CD4-positive, alpha-beta T cell (primary cell): ENCODE measurements at regions not wholly inside any gene's neighbourhood (a gene's known extent, or its start where the extent isn't known, plus 50 kb on each side); places are given as distances from the start of the nearest gene placed in this dataset.
"Not testable (repeated sequence)": the region's sequence is repeated elsewhere in the genome, so short reads cannot be mapped to it uniquely, and the experiment has no call there.

Experiments used
- ATAC-seq: fragments of 200-7000 bp; cut with Tn5 transposase; one replicate; pipeline ENCODE4 v1.10.0; 2022; ENCODE audit warnings: mild to moderate bottlenecking; ENCODE audit not compliant: poor library complexity
- CTCF ChIA-PET: fragments of 350-600 bp; sonication (Branson Sonifier 250); formaldehyde crosslinking; loops from one replicate; lab custom pipeline; 2021; ENCODE audit warnings: antibody characterized with exemption, inconsistent platforms; lab: Charles Lee
- POLR2A ChIA-PET: fragments of 350-600 bp; sonication (Branson Sonifier 250); formaldehyde crosslinking; loops from one replicate; lab custom pipeline; 2021; ENCODE audit warnings: antibody characterized with exemption, inconsistent platforms; lab: Charles Lee
- DNase-seq, 14 experiments: peaks; one replicate each; pipeline ENCODE4 v3.0.0-alpha.2; 2013 to 2020; ENCODE audit warnings: mixed read lengths in 2 of 14
- H3K27ac ChIP-seq, 2 donors: one replicate each; pipeline versions ENCODE4 v1.5.1 to v1.7.0; 2013; ENCODE audit warnings: low read length in 2 of 2, low read depth in 1 of 2, mild to moderate bottlenecking in 1 of 2
- H3K27me3 ChIP-seq, 2 experiments: 1 replicate in 1 of 2; 2 replicates in 1 of 2; pipeline versions ENCODE4 v1.6.1 to v1.7.0; 2013; ENCODE audit warnings: low read length in 2 of 2, control low read depth in 1 of 2, mild to moderate bottlenecking in 1 of 2, moderate library complexity in 1 of 2; ENCODE audit not compliant: insufficient read depth in 2 of 2, control insufficient read depth in 1 of 2
- H3K36me3 ChIP-seq: one replicate; pipeline ENCODE4 v1.6.1; 2013; ENCODE audit warnings: low read length, control low read depth; ENCODE audit not compliant: insufficient read depth
- H3K4me1 ChIP-seq: one replicate; pipeline ENCODE4 v1.6.1; 2013; ENCODE audit warnings: low read length, control low read depth; ENCODE audit not compliant: insufficient read depth
- H3K4me3 ChIP-seq: one replicate; pipeline ENCODE4 v1.5.1; 2013; ENCODE audit warnings: mild to moderate bottlenecking, low read length, moderate library complexity
- H3K9me3 ChIP-seq, 2 experiments: 1 replicate in 1 of 2; 2 replicates in 1 of 2; pipeline versions ENCODE4 v1.6.1 to v1.7.0; 2013; ENCODE audit warnings: low read length in 2 of 2, mild to moderate bottlenecking in 2 of 2, control low read depth in 1 of 2, moderate library complexity in 1 of 2; ENCODE audit not compliant: control insufficient read depth in 1 of 2, insufficient read depth in 1 of 2
- H3K27ac Mint-ChIP-seq: one replicate; pipeline ENCODE4 v1.8.0; 2020; ENCODE audit warnings: mixed read lengths
- H3K27me3 Mint-ChIP-seq: one replicate; pipeline ENCODE4 v1.8.0; 2021; ENCODE audit warnings: mixed read lengths
- H3K36me3 Mint-ChIP-seq: one replicate; pipeline ENCODE4 v1.8.0; 2021; ENCODE audit warnings: low read depth, mixed read lengths
- H3K4me1 Mint-ChIP-seq: one replicate; pipeline ENCODE4 v1.8.0; 2021; ENCODE audit warnings: low read depth, mixed read lengths
- H3K4me3 Mint-ChIP-seq: one replicate; pipeline ENCODE4 v1.8.0; 2020; ENCODE audit warnings: mild to moderate bottlenecking, mixed read lengths
- H3K9me3 Mint-ChIP-seq: one replicate; pipeline ENCODE4 v1.8.0; 2020; ENCODE audit warnings: mixed read lengths
- intact Hi-C, 2 experiments: fragments of 100-400 bp; cut with DNase I in 1 of 2; cut with micrococcal nuclease in 1 of 2; formaldehyde crosslinking; loops; one replicate each; pipeline versions ENCODE4 v1.15.1 to v1.9.0; 2023 to 2025; cut with DNase I, micrococcal nuclease
- TF ChIP-seq, protein P1 (sequence below): fragments of 200-600 bp; IDR thresholded peaks from one replicate; pipeline ENCODE4 v1.8.0; 2022; ENCODE audit warnings: antibody characterized with exemption, mild to moderate bottlenecking

DNA sequence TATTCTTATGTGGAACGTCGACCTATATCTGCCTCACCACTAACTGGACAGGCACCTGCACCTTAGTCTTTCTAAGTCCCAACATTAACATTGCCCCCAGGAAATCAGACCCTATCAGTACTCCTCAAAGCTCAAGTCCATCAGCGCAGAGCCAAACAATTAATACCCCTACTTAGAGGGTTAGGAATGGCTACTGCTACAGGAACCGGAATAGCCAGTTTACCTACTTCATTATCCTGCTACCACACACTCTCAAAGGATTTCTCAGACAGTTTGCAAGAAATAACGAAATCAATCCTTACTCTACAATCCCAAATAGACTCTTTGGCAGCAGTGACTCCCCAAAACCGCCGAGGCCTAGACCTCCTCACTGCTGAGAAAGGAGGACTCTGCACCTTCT is 123.1 kb upstream of the CRY1 start:
- H3K36me3 ChIP-seq, CTCF ChIA-PET, H3K9me3 ChIP-seq, DNase-seq, H3K9me3 Mint-ChIP-seq, H3K27me3 Mint-ChIP-seq, H3K4me3 Mint-ChIP-seq, H3K4me1 Mint-ChIP-seq, H3K27ac Mint-ChIP-seq, H3K36me3 Mint-ChIP-seq, POLR2A ChIA-PET, H3K4me3 ChIP-seq, ATAC-seq, H3K4me1 ChIP-seq, H3K27me3 ChIP-seq, H3K27ac ChIP-seq: not testable (repeated sequence)
- intact Hi-C loops = loop anchor here in 1 of 2 experiments (10.0 kb wide), 1 partner anchor 1042 kb away; no protein-coding TSS in a partner anchor

DNA sequence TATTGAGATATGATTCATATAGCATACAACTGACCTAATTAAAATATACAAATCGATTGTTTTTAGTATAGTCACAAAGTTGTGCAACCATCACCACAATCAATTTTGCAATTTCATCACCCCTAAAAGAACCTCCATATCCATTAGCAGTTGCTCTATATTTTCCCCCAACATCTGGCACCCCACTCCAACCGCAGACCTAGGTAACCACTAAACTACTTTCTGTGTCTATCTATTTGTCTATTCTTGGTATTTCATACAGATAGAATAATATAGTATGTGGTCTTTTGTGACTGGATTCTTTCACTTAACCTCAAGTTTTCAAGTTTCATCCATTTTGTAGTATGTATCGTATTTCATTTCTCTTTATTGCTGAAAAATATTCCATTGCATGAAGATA is 126.0 kb upstream of the CRY1 start:
- no peaks in the 10 kb centered on the region for H3K36me3 Mint-ChIP-seq
- H3K4me3 ChIP-seq = no peak overlapping the region
- H3K27ac ChIP-seq = no peak overlapping the region
- no peak for ATAC-seq
- ChIA-PET POLR2A (no interaction called here), CTCF (no interaction called here)
- no peaks in the 10 kb centered on the region for H3K4me1 Mint-ChIP-seq
- no peaks in the 10 kb centered on the region for H3K9me3 Mint-ChIP-seq
- no peaks in the 10 kb centered on the region for H3K9me3 ChIP-seq
- H3K27me3 Mint-ChIP-seq = peaks cover 23% of the 10 kb centered on the region
- H3K4me3 Mint-ChIP-seq = no peak overlapping the region
- no peak for DNase-seq
- peaks cover 0 to 2% of the 10 kb centered on the region in 2 experiments for H3K27me3 ChIP-seq
- TF ChIP-seq, protein P1, sequence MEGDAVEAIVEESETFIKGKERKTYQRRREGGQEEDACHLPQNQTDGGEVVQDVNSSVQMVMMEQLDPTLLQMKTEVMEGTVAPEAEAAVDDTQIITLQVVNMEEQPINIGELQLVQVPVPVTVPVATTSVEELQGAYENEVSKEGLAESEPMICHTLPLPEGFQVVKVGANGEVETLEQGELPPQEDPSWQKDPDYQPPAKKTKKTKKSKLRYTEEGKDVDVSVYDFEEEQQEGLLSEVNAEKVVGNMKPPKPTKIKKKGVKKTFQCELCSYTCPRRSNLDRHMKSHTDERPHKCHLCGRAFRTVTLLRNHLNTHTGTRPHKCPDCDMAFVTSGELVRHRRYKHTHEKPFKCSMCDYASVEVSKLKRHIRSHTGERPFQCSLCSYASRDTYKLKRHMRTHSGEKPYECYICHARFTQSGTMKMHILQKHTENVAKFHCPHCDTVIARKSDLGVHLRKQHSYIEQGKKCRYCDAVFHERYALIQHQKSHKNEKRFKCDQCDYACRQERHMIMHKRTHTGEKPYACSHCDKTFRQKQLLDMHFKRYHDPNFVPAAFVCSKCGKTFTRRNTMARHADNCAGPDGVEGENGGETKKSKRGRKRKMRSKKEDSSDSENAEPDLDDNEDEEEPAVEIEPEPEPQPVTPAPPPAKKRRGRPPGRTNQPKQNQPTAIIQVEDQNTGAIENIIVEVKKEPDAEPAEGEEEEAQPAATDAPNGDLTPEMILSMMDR = no peak
- H3K4me1 ChIP-seq = no peaks in the 10 kb centered on the region
- intact Hi-C loops = loop anchor here in 1 of 2 experiments (10.0 kb wide), 1 partner anchor 1044 kb away; no protein-coding TSS in a partner anchor
- no peak overlapping the region for H3K27ac Mint-ChIP-seq
- no peaks in the 10 kb centered on the region for H3K36me3 ChIP-seq

DNA sequence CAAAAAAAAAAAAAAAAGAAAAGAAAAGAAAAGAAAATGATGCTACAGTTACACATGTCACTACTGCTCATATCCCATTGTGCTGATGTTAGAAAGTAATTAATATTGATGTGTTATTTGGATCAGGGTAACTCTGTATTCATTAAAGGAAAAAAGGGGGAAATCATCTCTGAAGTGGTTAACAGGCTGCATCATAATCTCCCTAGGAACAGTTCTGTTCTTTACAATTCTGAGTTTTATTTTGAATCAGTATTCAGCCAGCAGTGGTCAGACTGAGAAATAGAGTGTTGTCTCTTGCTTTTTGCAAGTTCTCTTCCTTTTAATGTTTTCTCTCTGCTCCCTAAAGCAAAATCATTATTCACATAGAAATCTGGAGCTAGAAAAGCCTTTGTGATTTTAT is 128.6 kb upstream of the CRY1 start:
- no peak overlapping the region for H3K4me3 ChIP-seq
- CTCF ChIA-PET = no interaction called here
- H3K4me1 ChIP-seq = no peaks in the 10 kb centered on the region
- Mint-ChIP-seq H3K4me3 (no peak overlapping the region), H3K4me1 (no peaks in the 10 kb centered on the region), H3K9me3 (no peaks in the 10 kb centered on the region), H3K27ac (no peak overlapping the region), H3K27me3 (peaks cover 23% of the 10 kb centered on the region), H3K36me3 (no peaks in the 10 kb centered on the region)
- peaks cover 0 to 4% of the 10 kb centered on the region in 2 experiments for H3K27me3 ChIP-seq
- H3K36me3 ChIP-seq = no peaks in the 10 kb centered on the region
- no peak for ATAC-seq
- H3K9me3 ChIP-seq = no peaks in the 10 kb centered on the region
- POLR2A ChIA-PET = no interaction called here
- H3K27ac ChIP-seq = no peak overlapping the region
- no peak for DNase-seq
- intact Hi-C loops = loop anchor here (5.0 to 10.0 kb wide), 3 partner anchors 173 to 385 kb away; no protein-coding TSS in a partner anchor
- TF ChIP-seq, protein P1 = no peak

DNA sequence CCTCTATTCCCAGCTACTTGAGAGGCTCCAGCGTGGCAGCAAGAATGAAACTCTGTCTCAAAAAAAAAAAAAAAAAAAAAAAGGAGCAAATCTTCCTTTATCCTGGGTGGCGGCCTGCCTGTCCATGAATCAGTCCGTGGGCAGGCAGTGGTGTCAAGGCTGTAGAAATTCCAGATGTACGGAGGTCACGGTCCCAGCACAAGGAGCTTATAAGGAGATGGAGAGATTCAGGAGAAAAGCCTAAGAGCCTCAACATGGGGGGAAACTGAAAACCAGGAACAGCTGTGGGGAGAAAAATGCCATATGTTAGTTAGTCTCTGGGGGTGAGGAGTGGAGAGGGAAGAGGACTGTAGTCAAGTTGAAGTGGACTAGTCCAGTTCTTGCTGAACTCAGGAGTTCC is 130.5 kb upstream of the CRY1 start:
- no peak overlapping the region for H3K27ac ChIP-seq
- no peaks in the 10 kb centered on the region for H3K36me3 Mint-ChIP-seq
- H3K27me3 Mint-ChIP-seq = peaks cover 23% of the 10 kb centered on the region
- intact Hi-C loops = loop anchor here (5.0 to 10.0 kb wide), 3 partner anchors 171 to 383 kb away; no protein-coding TSS in a partner anchor
- DNase-seq (no peak), ATAC-seq (no peak)
- H3K9me3 Mint-ChIP-seq = no peaks in the 10 kb centered on the region
- no peaks in the 10 kb centered on the region for H3K4me1 Mint-ChIP-seq
- H3K9me3 ChIP-seq = no peaks in the 10 kb centered on the region
- H3K4me3 Mint-ChIP-seq = no peak overlapping the region
- H3K4me3 ChIP-seq = no peak overlapping the region
- no peak overlapping the region for H3K27ac Mint-ChIP-seq
- ChIA-PET POLR2A (no interaction called here), CTCF (no interaction called here)
- H3K27me3 ChIP-seq = peaks cover 0 to 4% of the 10 kb centered on the region in 2 experiments
- no peaks in the 10 kb centered on the region for H3K36me3 ChIP-seq
- no peaks in the 10 kb centered on the region for H3K4me1 ChIP-seq
- TF ChIP-seq, protein P1 = no peak
